ENCODE measurements at regions not wholly inside any gene's neighbourhood (a gene's known extent, or its start where the extent isn't known, plus 50 kb on each side); places are given as distances from the start of the nearest gene placed in this dataset.
A peak's percentile ranks its signal among the peaks of the same experiment; 100 is the strongest.

- H3K9me3 ChIP-seq, result no peaks in the 10 kb centered on the region
- intact Hi-C loops (cut with DNase I), result no loop called here
- peaks cover 0 to 31% of the 10 kb centered on the region in 2 donors for H3K36me3 ChIP-seq
- no peak for DNase-seq
- no peaks in the 10 kb centered on the region for H3K27me3 ChIP-seq
- H3K4me1 ChIP-seq, result no peaks in the 10 kb centered on the region
- H3K4me3 ChIP-seq, result no peak overlapping the region
- H3K27ac ChIP-seq, result no peak overlapping the region
- no peak for TF ChIP-seq CTCF (IDR thresholded peaks at IDR 0.05)
- ATAC-seq, result no peak
Observed at GRCh38 chrX:2640436-2641150, 50.5 kb upstream of the CD99 start.

- Histone ChIP-seq H3K4me1 (no peaks in the 10 kb centered on the region), H3K9me3 (no peaks in the 10 kb centered on the region), H3K27me3 (no peaks in the 10 kb centered on the region), H3K4me3 (no peak overlapping the region), H3K36me3 (peaks cover 0 to 31% of the 10 kb centered on the region in 2 donors), H3K27ac (no peak overlapping the region)
- intact Hi-C loops (cut with DNase I), result no loop called here
- DNase-seq (no peak), ATAC-seq (no peak)
- TF ChIP-seq CTCF (IDR thresholded peaks at IDR 0.05), result no peak
Observed at GRCh38 chrX:2638279-2638678, 52.8 kb upstream of the CD99 start.

GRCh38 chrX:2635342-2635741 lies 55.8 kb upstream of the CD99 start:
- no peak for TF ChIP-seq CTCF (IDR thresholded peaks at IDR 0.05)

GRCh38 chrX:2632533-2633504 lies 58.3 kb upstream of the CD99 start:
- Histone ChIP-seq H3K27me3 (no peaks in the 10 kb centered on the region), H3K9me3 (peaks cover 0 to 34% of the 10 kb centered on the region in 2 donors), H3K4me3 (no peak overlapping the region), H3K36me3 (peaks cover 0 to 20% of the 10 kb centered on the region in 2 donors), H3K27ac (peak overlapping the region in 1 of 2 donors; percentile 58), H3K4me1 (no peaks in the 10 kb centered on the region)
- intact Hi-C loops (cut with DNase I), result no loop called here
- DNase-seq, result no peak
- TF ChIP-seq CTCF (IDR thresholded peaks at IDR 0.05), result no peak
- no peak for ATAC-seq

More at GRCh38 chrX:2635342-2635741, 55.8 kb upstream of the CD99 start:
- peaks cover 0 to 15% of the 10 kb centered on the region in 2 donors for H3K9me3 ChIP-seq
- no peaks in the 10 kb centered on the region for H3K27me3 ChIP-seq
- no peak overlapping the region for H3K27ac ChIP-seq
- intact Hi-C loops (cut with DNase I), result no loop called here
- DNase-seq, result no peak
- H3K4me1 ChIP-seq, result no peaks in the 10 kb centered on the region
- H3K36me3 ChIP-seq, result peaks cover 0 to 23% of the 10 kb centered on the region in 2 donors
- no peak overlapping the region for H3K4me3 ChIP-seq
- ATAC-seq, result no peak

Measured in left lung (tissue), 4 donors.